HT1080 (cell line): ENCODE measurements at regions not wholly inside any gene's neighbourhood (a gene's known extent, or its start where the extent isn't known, plus 50 kb on each side); places are given as distances from the start of the nearest gene placed in this dataset.
"Not testable (repeated sequence)": the region's sequence is repeated elsewhere in the genome, so short reads cannot be mapped to it uniquely, and the experiment has no call there.

Source experiments
- DNase-seq: peaks from one replicate; pipeline ENCODE4 v3.0.0-alpha.2; 2015; ENCODE audit warnings: low read depth

- no peak for DNase-seq
Observed at GRCh38 chr3:166836836-166837235, 543.3 kb downstream of the ZBBX start.

DNA sequence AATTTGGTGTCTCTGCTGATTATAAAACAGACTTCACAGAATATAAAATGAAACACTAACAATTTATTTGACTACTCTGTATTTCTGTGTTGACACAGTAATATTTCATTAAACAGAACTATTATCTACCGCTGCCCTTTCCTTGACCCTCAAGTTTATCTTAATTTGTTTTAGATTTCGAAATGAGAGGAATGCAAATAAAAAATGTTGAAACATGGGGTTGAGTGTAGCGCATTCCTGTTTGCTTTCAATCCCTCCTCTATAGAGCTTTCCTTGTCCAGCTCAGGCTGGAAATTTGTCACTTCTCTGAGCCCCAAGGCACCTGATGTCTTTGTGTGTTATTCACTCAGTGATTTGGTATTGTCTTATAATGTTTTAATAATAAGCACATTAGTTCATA, 550.2 kb downstream of the ZBBX start:
- no peak for DNase-seq

DNA sequence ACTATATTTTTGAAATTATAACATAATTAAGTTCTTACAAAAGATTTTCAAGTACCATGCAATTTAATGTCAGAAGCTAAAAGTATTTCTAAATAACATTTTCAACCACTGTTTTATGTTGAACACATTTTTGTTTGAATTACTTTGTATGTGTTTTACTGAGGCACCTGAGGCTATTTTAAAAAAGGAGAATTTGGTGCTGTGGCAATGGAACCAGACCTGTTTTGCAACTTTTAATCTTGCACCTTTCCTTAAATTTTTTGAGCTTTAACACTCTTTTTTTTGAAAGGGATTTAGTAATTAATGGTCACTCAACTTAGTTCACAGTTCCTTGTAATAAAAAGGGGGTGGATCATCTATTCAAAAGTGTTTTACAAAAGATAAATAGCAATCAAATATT, 561.6 kb downstream of the ZBBX start:
- no peak for DNase-seq

DNA sequence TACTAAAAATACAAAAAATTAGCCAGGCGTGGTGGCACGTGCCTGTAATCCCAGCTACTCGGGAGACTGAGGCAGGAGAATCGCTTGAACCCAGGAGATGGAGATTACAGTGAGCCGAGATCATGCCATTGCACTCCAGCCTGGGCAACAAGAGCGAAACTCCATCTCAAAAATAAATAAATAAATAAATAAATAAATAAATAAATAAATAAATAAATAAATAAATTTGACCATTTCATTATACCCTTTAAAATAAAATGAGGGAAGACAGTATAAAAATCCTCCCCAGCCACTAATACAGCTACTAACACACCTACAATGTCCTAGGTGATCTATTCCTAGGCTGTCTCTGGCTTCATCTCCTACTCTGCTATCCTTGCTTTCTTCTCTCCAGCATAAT, 562.8 kb downstream of the ZBBX start:
- not testable (repeated sequence) for DNase-seq

GRCh38 chr3:166810741-166811445, 569.2 kb downstream of the ZBBX start:
- peak; percentile 54 for DNase-seq

DNA sequence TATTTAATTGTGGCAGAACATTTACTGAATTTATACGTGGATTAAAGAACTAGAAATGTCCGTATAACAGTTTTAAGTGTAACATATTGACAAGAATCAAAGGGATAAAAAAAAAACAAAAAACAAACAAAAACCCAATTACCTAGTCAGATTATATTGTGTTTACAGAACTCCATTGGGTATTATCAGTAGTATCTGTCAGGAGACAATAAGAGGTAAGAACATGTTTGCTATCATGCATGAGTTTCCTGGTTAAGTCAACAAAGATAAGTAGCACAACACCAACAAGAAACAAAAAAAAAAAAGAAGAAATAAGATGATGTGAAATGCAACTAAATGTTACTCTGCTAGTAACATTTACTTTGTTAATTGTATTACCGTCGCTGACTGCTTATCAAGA, 570.6 kb downstream of the ZBBX start:
- no peak for DNase-seq

DNA sequence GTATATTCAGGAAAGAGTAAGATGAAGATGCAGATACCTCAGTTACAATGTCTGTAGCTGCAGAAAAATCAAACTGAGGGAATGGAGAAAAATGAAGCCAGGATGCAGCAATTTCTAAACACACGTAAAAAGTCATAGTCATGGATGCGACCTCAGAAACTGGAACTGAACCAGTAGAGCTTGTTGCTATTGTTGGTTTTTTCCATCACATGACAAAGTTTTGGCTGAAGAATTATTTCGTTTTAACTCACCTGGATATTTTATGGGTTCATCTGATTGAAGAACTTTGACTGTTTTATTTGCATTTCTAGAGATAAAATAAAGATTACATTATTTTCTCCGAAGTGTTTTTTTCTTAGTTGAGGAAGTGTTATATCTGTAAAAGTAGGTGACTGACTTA, 591.2 kb downstream of the ZBBX start:
- DNase-seq = no peak

- DNase-seq = no peak
Observed at GRCh38 chr3:166785876-166786275, 594.2 kb downstream of the ZBBX start.

GRCh38 chr3:166783206-166783605, 596.9 kb downstream of the ZBBX start:
- no peak for DNase-seq

DNA sequence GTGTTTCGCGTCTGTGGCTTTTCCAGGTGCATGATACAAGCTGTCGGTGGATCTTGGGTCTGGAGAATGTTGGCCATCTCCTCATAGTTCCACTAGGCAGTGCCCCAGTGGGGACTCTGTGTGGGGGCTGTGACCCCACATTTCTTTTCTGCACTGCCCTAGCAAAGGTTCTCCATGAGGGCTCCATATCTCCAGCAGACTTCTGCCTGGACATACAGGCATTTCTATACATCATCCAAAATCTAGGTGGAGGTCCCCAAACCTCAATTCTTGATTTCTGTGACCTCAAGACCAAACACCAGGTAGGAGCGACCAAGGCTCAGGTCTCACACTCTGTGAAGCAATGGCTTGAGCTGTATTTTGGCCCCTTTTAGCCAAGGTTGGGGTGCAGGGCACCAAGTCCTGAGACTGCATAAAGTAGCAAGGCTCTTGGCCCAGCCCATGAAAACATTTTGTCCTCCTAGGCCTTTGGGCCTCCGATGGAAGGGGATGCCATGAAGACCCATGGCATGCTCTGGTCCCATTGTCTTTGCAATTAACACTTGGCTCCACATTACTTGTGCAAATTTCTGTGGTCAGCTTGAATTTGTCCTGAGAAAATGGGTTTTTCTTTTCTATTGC, 615.3 kb downstream of the ZBBX start:
- DNase-seq = no peak

DNA sequence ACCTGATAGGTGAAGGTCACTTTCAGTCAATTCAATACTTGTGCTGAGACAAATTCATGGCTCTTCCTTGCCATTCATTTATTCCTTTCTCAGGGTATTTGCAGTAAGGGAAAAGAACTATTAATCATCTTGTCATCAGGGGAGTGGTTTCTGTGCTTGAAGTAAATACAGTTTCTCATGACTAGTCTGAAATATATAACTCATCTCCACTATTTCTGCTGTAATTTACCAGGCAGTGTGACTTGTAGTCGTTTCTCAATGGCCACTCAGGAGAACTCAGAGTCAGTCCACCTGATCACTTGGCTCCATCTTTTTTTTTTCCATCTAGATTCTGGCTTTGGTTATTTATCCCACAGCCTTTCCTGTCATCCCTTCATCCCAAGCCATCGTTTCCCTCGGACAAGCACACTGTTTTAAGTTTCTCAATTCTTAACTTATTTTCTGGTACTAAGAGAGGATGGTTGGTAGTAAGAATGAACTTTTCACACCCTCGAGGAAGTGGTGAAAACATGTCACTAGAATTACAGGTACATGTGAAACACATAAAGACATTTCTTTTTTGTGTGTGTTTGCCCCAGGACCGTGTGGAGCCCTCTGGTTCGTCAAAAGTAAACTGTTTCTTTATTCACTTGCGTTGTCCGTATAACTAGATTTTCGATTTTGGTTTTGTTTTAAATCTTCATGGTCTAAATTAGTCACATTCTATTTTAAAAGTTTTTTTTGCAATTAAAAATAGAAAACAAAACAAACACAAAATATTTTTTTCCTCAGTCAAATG, 620.2 kb downstream of the ZBBX start:
- DNase-seq = no peak

- no peak for DNase-seq
Observed at GRCh38 chr3:166752214-166752613, 627.9 kb downstream of the ZBBX start.

DNA sequence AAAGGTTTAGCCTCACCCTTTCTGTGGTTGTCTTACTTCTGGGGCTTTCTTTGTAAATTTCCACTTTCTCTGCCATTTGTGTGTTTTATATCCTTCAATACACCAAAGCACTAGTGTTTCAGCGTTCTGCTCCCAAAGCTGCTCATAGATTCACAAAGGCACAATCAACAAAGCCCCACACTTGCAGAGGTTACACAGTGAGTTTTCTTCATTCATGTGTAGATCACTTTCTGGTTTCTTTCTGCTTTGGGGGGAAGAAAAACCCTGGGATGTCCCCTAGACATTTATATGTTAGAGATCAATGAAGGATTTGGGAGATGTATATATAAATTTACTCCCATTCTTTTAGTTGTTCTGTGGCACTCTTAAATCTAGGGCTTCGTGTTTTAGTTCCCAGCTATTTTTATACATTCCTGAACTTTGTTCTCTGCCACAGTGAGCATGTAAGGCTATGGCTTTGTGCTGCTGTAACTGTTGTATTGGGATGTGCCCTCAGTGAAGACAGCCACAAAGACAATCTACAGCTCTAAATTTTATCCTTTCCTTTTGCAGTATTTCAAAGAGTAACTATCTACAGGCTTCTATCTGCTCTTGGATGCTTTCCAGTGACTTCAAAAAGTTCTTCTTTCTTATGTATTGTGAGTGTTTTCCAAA, 636.5 kb downstream of the ZBBX start:
- DNase-seq = no peak

DNA sequence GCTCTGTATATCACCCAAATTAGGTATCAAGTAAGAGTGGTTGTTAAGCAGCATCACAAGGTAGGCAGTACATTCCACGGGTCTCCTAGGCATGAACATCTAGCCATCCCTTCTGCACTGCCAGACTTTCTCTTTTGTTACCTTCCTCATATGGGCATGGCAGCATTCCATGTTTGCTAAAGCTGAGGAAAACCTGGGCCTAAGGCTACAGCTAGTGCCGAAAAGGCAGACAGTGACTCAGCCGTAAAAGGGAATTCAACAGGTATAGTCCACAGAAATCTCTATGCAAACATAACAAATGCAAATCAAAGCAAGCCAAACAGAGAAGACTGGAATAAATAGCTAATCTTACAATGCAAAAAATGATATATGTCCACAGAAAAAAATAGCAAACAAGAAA, 645.4 kb downstream of the ZBBX start:
- no peak for DNase-seq

GRCh38 chr3:166731701-166732100, 648.4 kb downstream of the ZBBX start:
- DNase-seq = no peak

DNA sequence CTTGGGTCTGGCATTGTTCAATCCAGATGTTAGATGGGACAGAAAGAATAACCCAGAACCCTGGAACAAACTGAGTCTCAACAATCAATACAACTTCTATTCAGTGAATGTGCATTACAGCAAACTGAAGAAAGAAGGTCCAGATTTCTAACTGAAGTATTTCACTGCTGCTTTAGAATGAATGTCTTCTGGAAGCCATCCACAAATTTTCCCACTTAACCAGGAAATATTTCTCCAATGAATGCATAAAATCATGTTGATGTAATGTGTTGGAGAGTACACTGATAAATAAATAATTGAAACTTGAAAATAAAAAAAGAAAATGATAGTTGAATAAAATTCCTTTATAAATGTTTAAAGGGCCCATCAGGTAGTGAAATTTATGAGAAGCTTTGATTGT, 658.6 kb downstream of the ZBBX start:
- DNase-seq = no peak

GRCh38 chr3:166714206-166714605, 665.9 kb downstream of the ZBBX start:
- DNase-seq = no peak

GRCh38 chr3:166713787-166714186, 666.3 kb downstream of the ZBBX start:
- no peak for DNase-seq

DNA sequence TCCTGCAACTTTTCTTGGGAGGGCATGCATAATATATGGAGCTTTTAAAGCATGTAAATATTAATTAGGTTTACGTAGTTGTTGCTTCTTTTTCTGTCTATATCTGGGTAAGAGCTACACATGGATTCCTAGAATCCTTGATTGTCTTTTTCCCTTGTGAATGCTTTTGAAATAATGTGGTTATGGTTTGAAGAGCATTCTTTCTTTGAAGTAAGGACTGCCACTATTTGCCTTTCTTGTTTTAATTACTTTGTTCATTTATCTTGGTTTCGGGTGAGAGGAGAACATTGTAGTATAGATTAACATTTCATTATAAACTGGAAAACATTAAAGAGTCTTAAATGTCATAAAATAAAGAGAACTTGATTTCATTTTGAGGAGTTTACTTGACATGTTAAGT, 674.0 kb downstream of the ZBBX start:
- no peak for DNase-seq

- no peak for DNase-seq
Observed at GRCh38 chr3:166697495-166697894, 682.6 kb downstream of the ZBBX start.

GRCh38 chr3:166696103-166696502, 684.0 kb downstream of the ZBBX start:
- no peak for DNase-seq

GRCh38 chr3:166688665-166689064, 691.4 kb downstream of the ZBBX start:
- no peak for DNase-seq
